PC-9 (cell line): ENCODE measurements at regions not wholly inside any gene's neighbourhood (a gene's known extent, or its start where the extent isn't known, plus 50 kb on each side); places are given as distances from the start of the nearest gene placed in this dataset.

Source experiments
- EZH2 ChIP-seq: fragments of 200-600 bp; sonication (generic); IDR thresholded peaks from 2 replicates; pipeline ENCODE4 v1.8.0; 2017; ENCODE audit warnings: antibody characterized with exemption, low read depth
- TF ChIP-seq, protein P1 (sequence below): fragments of 200-600 bp; sonication (generic); conservative IDR thresholded peaks from 2 replicates; pipeline ENCODE4 v1.6.1; 2017; ENCODE audit warnings: mixed run types, antibody characterized with exemption, mild to moderate bottlenecking, moderate library complexity

- no peak for TF ChIP-seq EZH2
- TF ChIP-seq, protein P1, sequence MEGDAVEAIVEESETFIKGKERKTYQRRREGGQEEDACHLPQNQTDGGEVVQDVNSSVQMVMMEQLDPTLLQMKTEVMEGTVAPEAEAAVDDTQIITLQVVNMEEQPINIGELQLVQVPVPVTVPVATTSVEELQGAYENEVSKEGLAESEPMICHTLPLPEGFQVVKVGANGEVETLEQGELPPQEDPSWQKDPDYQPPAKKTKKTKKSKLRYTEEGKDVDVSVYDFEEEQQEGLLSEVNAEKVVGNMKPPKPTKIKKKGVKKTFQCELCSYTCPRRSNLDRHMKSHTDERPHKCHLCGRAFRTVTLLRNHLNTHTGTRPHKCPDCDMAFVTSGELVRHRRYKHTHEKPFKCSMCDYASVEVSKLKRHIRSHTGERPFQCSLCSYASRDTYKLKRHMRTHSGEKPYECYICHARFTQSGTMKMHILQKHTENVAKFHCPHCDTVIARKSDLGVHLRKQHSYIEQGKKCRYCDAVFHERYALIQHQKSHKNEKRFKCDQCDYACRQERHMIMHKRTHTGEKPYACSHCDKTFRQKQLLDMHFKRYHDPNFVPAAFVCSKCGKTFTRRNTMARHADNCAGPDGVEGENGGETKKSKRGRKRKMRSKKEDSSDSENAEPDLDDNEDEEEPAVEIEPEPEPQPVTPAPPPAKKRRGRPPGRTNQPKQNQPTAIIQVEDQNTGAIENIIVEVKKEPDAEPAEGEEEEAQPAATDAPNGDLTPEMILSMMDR, result no peak
Observed at GRCh38 chr20:56875803-56876202, 246.7 kb downstream of the TFAP2C start.
